ENCODE measurements at regions not wholly inside any gene's neighbourhood (a gene's known extent, or its start where the extent isn't known, plus 50 kb on each side); places are given as distances from the start of the nearest gene placed in this dataset.
"Not testable (repeated sequence)": the region's sequence is repeated elsewhere in the genome, so short reads cannot be mapped to it uniquely, and the experiment has no call there.

DNA sequence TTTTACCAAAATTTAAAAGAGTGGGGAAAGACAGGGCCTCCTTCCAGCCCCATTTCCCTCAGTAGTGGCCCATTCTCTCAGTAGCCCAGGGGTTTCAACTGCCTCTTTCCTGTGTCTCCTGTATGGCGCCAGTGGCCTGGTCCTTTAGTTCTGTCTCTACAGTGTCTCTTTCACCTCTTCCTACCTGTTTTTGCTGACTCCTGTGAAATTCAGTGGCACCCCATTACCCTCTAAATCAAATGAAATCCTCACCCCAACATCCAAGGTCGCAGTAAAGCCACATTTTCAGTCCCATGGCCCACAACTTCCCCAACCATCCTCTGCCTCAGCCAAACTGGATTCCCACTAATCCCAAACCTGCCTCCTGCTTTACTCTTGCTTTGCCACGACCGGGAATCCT lies 200.7 kb downstream of the IPMK start:
- DNase-seq = no peak

DNA sequence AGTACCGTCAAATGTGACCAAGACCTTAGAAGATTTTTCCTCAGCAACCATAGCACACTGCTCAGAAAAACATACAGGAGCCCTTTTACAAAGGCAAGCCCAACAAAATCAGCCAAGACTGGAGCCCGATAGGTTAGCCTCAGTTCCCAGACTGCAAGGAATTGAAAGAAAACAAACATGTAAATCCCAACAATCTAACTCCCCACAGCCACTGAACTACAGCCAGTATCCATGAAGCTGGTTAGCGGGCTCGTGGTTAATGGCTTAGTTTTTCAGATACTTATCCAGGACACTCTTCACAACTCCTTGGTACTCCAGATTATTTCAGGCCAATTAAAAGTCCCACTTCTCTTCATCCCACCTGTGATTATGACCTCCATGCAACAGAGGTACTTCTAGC lies 201.6 kb downstream of the IPMK start:
- DNase-seq = no peak

DNA sequence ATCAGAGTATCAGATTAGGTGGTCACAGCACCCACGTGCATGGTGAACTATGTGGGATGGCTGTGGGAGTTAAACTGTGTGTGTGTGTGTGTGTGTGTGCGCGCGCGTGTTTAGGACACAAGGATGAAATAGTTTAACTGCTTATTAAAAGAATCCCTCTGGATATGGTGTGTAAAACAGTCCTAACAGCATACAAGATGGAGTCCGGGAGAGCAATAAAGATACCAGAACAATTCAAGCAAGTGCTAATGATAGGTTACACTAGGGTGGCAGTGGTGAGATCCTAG lies 202.2 kb downstream of the IPMK start:
- DNase-seq = no peak

- DNase-seq = peak; percentile 53
Observed at GRCh38 chr10:58064714-58065528, 202.8 kb downstream of the IPMK start.

DNA sequence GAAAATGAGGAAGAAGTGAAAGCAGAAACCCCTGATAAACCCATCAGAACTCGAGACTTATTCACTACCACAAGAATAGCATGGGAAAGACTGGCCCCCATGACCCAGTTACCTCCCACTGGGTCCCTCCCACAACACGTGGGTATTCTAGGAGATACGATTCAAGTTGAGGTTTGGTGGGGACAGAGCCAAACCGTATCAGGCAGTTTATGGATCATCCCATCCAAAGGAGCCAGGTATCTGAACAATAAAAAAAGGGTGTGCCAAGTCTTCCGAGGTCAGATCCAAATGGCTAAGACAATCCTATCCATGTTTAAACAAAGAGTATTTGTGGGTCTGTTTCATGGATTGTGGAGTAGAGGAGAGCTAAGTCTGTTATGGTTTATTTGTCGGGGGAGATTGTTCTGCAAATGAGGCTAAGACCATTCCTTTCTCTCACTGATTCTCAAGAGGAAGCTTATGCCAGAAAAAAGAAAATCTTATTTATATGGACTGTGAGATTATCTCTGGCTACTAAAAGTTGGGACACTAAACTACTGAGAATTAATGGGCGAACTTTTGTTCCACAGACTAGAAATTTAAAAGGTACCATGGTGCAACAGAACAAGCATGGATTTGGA lies 203.7 kb downstream of the IPMK start:
- no peak for DNase-seq

DNA sequence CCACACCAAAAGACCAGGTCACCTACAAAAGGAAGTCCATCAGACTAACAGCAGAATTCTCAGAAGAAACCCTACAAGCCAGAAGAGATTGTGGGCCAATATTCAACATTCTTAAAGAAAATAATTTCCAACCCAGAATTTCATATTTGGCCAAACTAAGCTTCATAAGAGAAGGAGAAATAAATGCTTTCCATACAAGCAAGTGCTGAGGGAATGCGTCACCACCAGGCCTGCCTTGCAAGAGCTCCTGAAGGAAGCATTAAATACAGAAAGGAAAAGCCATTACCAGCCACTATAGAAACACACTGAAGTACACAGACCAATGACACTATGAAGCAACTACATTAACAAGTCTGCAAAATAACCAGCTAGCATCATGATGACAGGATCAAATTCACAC lies 209.0 kb downstream of the IPMK start:
- DNase-seq = not testable (repeated sequence)

DNA sequence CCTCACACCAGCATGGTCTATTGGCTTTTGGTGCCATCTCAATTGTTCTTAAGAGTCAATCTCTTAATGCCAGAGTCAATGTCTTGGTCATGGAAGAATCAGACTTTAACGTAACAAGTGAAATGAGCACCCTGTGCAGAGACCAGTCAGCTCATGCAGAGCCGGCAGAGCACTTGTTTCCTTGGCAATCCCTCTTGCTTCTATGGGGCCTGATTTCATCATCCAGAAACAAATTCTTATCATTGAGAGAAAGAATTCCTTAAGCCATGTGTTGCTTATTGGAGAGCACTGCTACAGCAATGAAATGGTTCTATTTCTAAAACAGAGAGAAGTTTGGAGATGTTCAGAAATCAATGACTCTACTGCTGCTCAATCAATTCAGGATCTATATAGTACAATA lies 212.8 kb downstream of the IPMK start:
- DNase-seq = peak; percentile 9

- DNase-seq = no peak
Observed at GRCh38 chr10:58052772-58053171, 214.9 kb downstream of the IPMK start.

GRCh38 chr10:58050575-58050974 lies 217.1 kb downstream of the IPMK start:
- DNase-seq = no peak

DNA sequence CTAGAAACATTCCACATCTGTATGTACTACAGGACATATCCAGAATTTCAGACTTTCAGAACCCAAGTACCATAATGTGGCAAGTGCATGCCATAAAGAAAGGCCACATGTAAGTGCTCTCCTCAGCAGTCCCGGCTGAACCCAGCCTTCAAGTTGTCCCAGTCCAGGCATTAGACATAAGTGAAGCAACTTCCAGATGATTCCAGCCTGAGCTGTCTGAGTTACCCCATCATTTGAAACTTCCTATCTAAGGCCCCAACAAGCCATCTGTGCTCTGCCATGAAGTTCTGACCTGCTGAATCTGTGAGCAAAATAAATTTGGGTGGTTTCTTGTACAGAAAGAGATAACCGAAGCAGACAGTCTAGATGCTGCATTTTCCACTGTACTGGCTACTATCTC lies 218.8 kb downstream of the IPMK start:
- DNase-seq = no peak

GRCh38 chr10:58044072-58044471 lies 223.6 kb downstream of the IPMK start:
- peak; percentile 86 for DNase-seq

GRCh38 chr10:58041901-58042300 lies 225.8 kb downstream of the IPMK start:
- no peak for DNase-seq

GRCh38 chr10:58030208-58030607 lies 237.5 kb downstream of the IPMK start:
- no peak for DNase-seq

DNA sequence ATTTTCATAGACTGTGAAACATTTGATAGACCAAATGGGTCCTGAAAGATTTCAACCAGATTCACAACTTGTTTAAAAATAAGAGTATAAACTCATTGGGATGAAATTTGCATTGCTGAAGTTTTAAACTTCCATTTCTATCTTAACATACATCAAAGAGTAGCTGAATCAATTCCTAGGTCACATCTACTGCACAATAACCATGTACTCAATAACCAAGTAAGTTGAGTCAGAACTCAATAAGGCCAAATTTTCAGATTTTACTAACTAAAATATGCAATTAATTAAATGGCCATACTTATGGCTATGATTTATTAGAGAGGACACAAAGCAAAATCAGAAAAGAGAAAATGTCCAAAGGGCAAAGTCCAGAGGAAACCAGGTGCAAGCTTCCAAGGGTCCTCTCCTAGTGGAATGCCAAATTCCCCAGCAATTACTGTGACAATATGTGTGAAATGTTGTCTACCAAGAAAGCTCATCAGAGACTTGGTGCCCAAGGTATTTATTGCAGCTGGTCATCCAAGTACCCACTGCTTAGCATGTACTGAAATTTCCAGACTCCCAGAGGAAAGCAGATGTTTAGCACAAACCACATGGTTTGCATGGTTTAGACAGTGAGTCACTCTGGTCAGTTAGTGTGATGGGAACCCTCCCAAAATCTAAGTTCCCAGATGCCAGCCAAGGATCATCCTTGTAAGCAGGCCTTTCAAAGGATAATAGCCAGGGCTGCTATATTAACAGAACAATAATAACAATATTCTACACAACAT lies 238.9 kb downstream of the IPMK start:
- DNase-seq = peak; percentile 85

DNA sequence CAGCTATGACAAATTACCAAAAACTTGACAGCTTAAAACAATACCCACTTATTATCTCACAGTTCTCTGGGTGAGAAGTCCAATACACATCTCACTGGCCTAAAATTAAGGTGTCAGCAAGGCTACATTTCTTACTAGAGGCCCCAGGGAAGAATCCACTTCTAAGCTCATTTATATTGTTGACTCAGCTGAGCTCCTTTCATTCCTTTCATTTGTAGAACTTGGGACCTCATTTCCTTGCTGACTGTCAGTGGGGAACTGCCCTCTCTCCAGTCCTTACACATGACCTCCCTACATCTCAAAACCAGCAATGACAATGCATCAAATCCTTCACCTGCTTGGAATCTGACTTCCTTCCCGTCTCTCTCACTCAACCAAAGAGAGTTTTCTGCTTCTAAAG lies 240.3 kb downstream of the IPMK start:
- no peak for DNase-seq

GRCh38 chr10:58026036-58026435 lies 241.7 kb downstream of the IPMK start:
- DNase-seq = no peak

DNA sequence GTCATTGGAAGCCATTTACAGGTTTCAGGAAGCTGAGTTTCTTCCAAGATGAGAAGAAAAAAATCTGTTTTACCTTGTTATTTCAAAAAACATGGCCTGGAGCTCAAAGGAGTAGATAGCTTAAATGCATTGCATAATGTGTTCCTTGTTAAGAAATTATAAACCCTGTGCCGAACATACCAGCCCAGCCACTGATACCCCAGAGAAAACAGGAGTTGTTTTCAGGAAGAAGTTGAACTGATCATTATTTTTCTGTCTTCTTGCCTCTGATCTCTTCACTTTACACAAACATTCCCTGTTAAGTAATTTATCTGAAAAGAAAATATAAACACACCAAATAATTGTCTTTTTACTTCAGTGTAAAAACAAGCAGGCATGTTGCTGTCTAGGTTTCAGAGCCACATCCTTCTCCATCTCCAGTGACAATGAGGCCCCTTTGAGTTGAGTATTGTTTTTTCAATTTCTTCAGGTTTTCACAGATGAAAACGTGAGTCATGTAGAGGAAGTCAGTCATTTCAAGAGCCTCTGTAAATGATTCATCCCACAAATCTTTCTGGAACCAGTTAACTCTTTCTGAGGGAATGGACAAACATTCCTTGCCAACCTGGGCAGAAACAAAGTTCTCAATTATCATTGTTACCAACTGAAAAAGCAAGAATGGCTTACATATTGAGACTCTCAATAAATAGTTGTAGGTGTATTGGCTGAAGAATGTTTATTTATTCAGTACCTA lies 244.2 kb downstream of the IPMK start:
- peak; percentile 90 for DNase-seq

DNA sequence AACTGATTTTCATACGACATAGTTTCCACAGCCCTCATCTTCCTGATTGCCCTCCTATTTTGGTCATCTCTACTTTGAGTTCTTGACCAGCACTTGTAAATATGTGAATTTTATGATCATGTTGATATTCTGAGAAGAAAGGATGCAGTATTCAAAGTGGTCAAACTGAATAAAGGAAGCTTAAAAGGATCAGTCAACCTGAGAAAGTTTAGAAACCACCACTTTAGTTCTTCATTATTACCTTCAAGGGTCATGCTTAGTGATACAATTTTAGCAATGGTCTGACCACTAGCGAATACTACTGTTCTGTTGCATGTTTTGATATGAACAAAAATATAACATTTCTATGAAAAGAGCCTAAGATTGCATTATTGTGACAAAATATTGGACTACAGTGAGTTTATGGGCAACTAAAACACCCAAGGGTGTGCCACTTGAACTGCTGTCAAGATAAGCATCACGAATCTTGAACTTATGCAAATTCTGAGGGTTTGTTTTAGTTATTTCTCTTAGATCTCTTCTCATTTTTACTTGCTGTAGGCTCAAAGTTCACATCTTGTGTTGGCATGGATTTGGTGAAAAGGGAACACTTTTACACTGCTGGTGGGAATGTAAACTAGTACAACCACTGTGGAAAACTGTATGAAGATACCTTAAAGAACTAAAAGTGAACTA lies 247.7 kb downstream of the IPMK start:
- DNase-seq = no peak

GRCh38 chr10:58017719-58018367 lies 249.9 kb downstream of the IPMK start:
- DNase-seq = peak; percentile 90

DNA sequence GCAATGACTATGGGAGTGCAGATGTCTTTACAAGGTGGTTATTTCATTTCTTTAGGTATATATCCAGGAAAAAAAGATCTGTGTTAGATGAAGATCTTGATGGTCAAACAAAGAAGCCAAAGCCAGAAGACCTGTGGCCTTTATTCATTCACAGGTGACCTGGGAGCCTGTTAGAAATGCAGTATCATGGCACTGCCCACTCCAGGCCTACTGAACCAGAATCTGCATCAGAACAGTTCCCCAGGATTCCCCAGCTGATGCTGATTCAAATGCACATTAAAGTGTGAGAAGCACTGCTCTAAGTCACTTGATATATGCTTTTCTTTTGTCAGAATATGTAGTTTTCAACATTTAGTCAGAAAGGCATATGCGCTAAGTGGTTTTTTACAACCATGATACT lies 251.1 kb downstream of the IPMK start:
- DNase-seq = no peak

- no peak for DNase-seq
Observed at GRCh38 chr10:58014436-58014835, 253.3 kb downstream of the IPMK start.

DNA sequence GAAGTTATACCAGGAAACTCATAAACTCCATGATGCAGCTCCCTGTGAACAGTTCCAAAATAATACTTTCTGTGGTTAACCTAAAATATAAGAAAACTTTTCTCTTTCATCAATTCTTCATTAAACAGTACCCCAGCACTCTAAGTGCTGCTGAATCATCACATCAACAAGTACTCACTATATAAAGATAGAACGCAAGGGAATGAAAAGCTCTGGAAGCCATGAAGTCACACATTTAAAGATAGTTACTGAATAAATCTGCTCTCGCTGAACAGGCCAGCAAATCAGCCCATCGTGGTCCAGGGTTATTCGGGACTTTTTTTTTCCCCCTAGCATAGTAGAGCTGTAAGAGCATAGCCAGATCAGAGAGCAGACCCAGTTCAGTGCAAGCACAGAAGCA lies 254.3 kb downstream of the IPMK start:
- peak; percentile 8 for DNase-seq

Data from fibroblast of skin of abdomen (primary cell).